Suprapubic skin (tissue), 4 donors: ENCODE measurements at regions not wholly inside any gene's neighbourhood (a gene's known extent, or its start where the extent isn't known, plus 50 kb on each side); places are given as distances from the start of the nearest gene placed in this dataset.

Source experiments
- POLR2A ChIP-seq, 2 donors: fragments of 450-650 bp; IDR thresholded peaks; one replicate each; pipeline ENCODE4 v1.6.1; 2017; ENCODE audit warnings: antibody characterized with exemption in 2 of 2, mild to moderate bottlenecking in 2 of 2, moderate library complexity in 2 of 2
- POLR2AphosphoS5 ChIP-seq, 3 donors: sonication (generic); formaldehyde crosslinking; IDR thresholded peaks; one replicate each; pipeline ENCODE4 v1.6.1; 2017; ENCODE audit warnings: antibody characterized with exemption in 3 of 3
- TF ChIP-seq, protein P1 (sequence below), 2 donors: fragments of 200-600 bp in 1 of 2; fragments of 450-650 bp in 1 of 2; sonication (generic) in 1 of 2; IDR thresholded peaks; one replicate each; pipeline ENCODE4 v1.5.1; 2016 to 2019; ENCODE audit warnings: antibody characterized with exemption in 2 of 2, mild to moderate bottlenecking in 1 of 2, moderate library complexity in 1 of 2

DNA sequence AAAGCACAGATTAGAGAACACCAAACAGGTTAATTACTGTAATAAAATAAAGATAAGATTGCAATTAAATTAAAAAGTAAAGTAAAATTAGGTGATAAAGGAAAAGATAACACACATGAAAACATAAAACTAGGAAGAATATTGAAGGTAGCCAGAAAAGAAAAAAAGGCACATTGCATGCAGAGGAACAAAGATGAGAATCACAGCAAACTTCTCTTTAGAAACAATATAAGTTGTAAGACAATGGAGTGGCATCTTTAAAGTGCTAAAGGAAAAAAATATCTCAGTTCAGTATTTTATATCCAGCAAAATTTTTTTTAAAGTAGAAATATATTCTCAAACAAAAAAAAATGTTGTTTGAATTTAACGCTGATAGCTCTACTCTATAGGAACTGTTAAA lies 366.0 kb downstream of the CPS1 start:
- TF ChIP-seq POLR2A (IDR thresholded peaks at IDR 0.05): no peak
- TF ChIP-seq, protein P1, sequence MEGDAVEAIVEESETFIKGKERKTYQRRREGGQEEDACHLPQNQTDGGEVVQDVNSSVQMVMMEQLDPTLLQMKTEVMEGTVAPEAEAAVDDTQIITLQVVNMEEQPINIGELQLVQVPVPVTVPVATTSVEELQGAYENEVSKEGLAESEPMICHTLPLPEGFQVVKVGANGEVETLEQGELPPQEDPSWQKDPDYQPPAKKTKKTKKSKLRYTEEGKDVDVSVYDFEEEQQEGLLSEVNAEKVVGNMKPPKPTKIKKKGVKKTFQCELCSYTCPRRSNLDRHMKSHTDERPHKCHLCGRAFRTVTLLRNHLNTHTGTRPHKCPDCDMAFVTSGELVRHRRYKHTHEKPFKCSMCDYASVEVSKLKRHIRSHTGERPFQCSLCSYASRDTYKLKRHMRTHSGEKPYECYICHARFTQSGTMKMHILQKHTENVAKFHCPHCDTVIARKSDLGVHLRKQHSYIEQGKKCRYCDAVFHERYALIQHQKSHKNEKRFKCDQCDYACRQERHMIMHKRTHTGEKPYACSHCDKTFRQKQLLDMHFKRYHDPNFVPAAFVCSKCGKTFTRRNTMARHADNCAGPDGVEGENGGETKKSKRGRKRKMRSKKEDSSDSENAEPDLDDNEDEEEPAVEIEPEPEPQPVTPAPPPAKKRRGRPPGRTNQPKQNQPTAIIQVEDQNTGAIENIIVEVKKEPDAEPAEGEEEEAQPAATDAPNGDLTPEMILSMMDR (IDR thresholded peaks at IDR 0.05): no peak
- no peak for TF ChIP-seq POLR2AphosphoS5 (IDR thresholded peaks at IDR 0.05)
